GM12878 (cell line): ENCODE measurements at regions not wholly inside any gene's neighbourhood (a gene's known extent, or its start where the extent isn't known, plus 50 kb on each side); places are given as distances from the start of the nearest gene placed in this dataset.
A peak's percentile ranks its signal among the peaks of the same experiment; 100 is the strongest.

Experiments
- ATAC-seq: fragments of 200-7000 bp; cut with Tn5 transposase; 3 replicates; pipeline ENCODE4 v1.9.1; 2020; ENCODE audit warnings: mild to moderate bottlenecking, moderate library complexity
- BruUV-seq: library from RNA; stranded (reverse); fragments of 400-500 nt; replicated peaks from 2 replicates; lab custom pipeline; 2021; lab: Mats Ljungman, UMichigan
- CTCF ChIA-PET: fragments of 300-600 bp; sonication (Branson Sonifier 250); formaldehyde crosslinking; extraction: SDS; loops from one replicate; lab custom pipeline; 2021; ENCODE audit warnings: inconsistent platforms; lab: Yijun Ruan, JAX
- POLR2A ChIA-PET: fragments of 350-600 bp; formaldehyde crosslinking; extraction: SDS; loops from one replicate; lab custom pipeline; 2021; ENCODE audit warnings: inconsistent platforms; lab: Charles Lee
- RAD21 ChIA-PET: fragments of 300-600 bp; sonication (Branson Sonifier 250); formaldehyde crosslinking; loops from one replicate; lab custom pipeline; 2023; ENCODE audit warnings: antibody characterized with exemption; ENCODE audit not compliant: unreplicated experiment; lab: Charles Lee
- SMC1A ChIA-PET: fragments of 300-600 bp; sonication (Branson Sonifier 250); formaldehyde crosslinking; loops from one replicate; lab custom pipeline; 2023; ENCODE audit not compliant: unreplicated experiment, uncharacterized antibody; lab: Charles Lee
- DNase-seq: peaks from one replicate; pipeline ENCODE4 v3.0.0-alpha.2; 2011; ENCODE audit warnings: low read depth, low spot score
- FAIRE-seq: peaks from 3 replicates; lab custom pipeline; 2011; peaks lifted over from hg19 to GRCh38; lab: Jason Lieb, UNC
- H2AFZ ChIP-seq: 2 replicates; pipeline ENCODE4 v1.6.0; 2011; ENCODE audit warnings: low read depth, low read length, control low read depth; ENCODE audit not compliant: control insufficient read depth
- H3K27ac ChIP-seq: 2 replicates; pipeline ENCODE4 v1.5.1; 2011; ENCODE audit warnings: control low read depth; ENCODE audit not compliant: control insufficient read depth, insufficient read depth
- H3K27me3 ChIP-seq, 2 experiments: replicated peaks in 1 of 2; 2 replicates each; pipeline versions ENCODE4 v1.6.0 to v1.6.1; 2011; ENCODE audit warnings: low read length in 1 of 2; ENCODE audit not compliant: control insufficient read depth in 2 of 2, insufficient read depth in 2 of 2
- H3K36me3 ChIP-seq, 2 experiments: 2 replicates each; pipeline ENCODE4 v1.5.1; 2011; ENCODE audit warnings: low read length in 1 of 2; ENCODE audit not compliant: control insufficient read depth in 2 of 2, insufficient read depth in 2 of 2
- H3K4me1 ChIP-seq: 2 replicates; pipeline ENCODE4 v1.6.1; 2011; ENCODE audit warnings: mild to moderate bottlenecking, low read length, moderate library complexity, mixed read lengths; ENCODE audit not compliant: control insufficient read depth, insufficient read depth
- H3K4me2 ChIP-seq: 2 replicates; pipeline ENCODE4 v1.6.0; 2011; ENCODE audit warnings: control low read depth; ENCODE audit not compliant: control insufficient read depth, insufficient read depth
- H3K4me3 ChIP-seq: fragments of 200-600 bp; sonication (generic); 2 replicates; pipeline ENCODE4 v1.5.1; 2016
- H3K79me2 ChIP-seq: 2 replicates; pipeline ENCODE4 v1.6.0; 2011; ENCODE audit warnings: low read length; ENCODE audit not compliant: control insufficient read depth, insufficient read depth
- H3K9ac ChIP-seq: 2 replicates; pipeline ENCODE4 v1.8.0; 2011; ENCODE audit warnings: low read length, control low read depth, mixed read lengths; ENCODE audit not compliant: control insufficient read depth, insufficient read depth
- H3K9me3 ChIP-seq: replicated peaks from 3 replicates; pipeline ENCODE4 v1.5.1; 2011; ENCODE audit warnings: mild to moderate bottlenecking, low read length; ENCODE audit not compliant: control insufficient read depth, insufficient read depth
- H4K20me1 ChIP-seq: 2 replicates; pipeline ENCODE4 v1.6.0; 2011; ENCODE audit not compliant: control insufficient read depth, insufficient read depth
- BHLHE40 ChIP-seq, 2 experiments: fragments of 450-650 bp in 1 of 2; IDR thresholded peaks; 2 replicates each; pipeline ENCODE4 v1.6.1; 2011 to 2017; ENCODE audit warnings: low read depth in 2 of 2, borderline replicate concordance in 1 of 2, improper control_type of control experiment in 1 of 2, low read length in 1 of 2, mild to moderate bottlenecking in 1 of 2
- CBFB ChIP-seq: IDR thresholded peaks from 2 replicates; pipeline ENCODE4 v1.6.1; 2016; ENCODE audit warnings: antibody characterized with exemption, low read depth
- SIN3A ChIP-seq: IDR thresholded peaks from 2 replicates; pipeline ENCODE4 v1.6.1; 2012; ENCODE audit warnings: low read depth, low read length, improper control_type of control experiment
- SMC3 ChIP-seq: IDR thresholded peaks from 2 replicates; pipeline ENCODE4 v1.6.1; 2011; ENCODE audit warnings: low read length, improper control_type of control experiment, borderline replicate concordance
- STAT1 ChIP-seq: fragments of 450-650 bp; conservative IDR thresholded peaks from 2 replicates; pipeline ENCODE4 v1.6.1; 2014; ENCODE audit warnings: antibody characterized with exemption, mild to moderate bottlenecking
- WGBS: methylation state at CpG from one replicate; pipeline ENCODE4 v1.1.6; 2016; ENCODE audit warnings: low lambda C conversion rate; ENCODE audit not compliant: insufficient replicate concordance, insufficient coverage; ENCODE audit errors: missing lambda C conversion rate; 5-methylcytosine and 5-hydroxymethylcytosine counted together
- in situ Hi-C: fragments of 300-500 bp; cut with MboI; formaldehyde crosslinking; loops from 9 replicates; pipeline ENCODE4 v1.14.3; 2018; ENCODE audit warnings: mixed read lengths
- intact Hi-C: fragments of 100-400 bp; cut with micrococcal nuclease; formaldehyde crosslinking; loops from one replicate; pipeline ENCODE4 v1.14.2; 2022; ENCODE audit not compliant: unreplicated experiment
- TF ChIP-seq, protein P1 (sequence below): fragments of 450-650 bp; IDR thresholded peaks from 2 replicates; pipeline ENCODE4 v1.6.1; 2018; ENCODE audit warnings: borderline replicate concordance, mild to moderate bottlenecking; ENCODE audit not compliant: partially characterized antibody
- TF ChIP-seq, protein P2 (sequence below): IDR thresholded peaks from 2 replicates; pipeline ENCODE4 v1.6.1; 2011; ENCODE audit warnings: mild to moderate bottlenecking, low read depth, low read length, moderate library complexity; ENCODE audit not compliant: insufficient replicate concordance
- TF ChIP-seq, protein P3 (sequence below): fragments of 450-650 bp; IDR thresholded peaks from 2 replicates; pipeline ENCODE4 v1.6.1; 2017; ENCODE audit warnings: low read depth, mild to moderate bottlenecking, moderate library complexity
- TF ChIP-seq, protein P4 (sequence below): fragments of 450-650 bp; IDR thresholded peaks from 2 replicates; pipeline ENCODE4 v1.6.1; 2018; ENCODE audit warnings: mild to moderate bottlenecking, low read depth, moderate library complexity; ENCODE audit not compliant: partially characterized antibody
- TF ChIP-seq, protein P5 (sequence below): IDR thresholded peaks from 2 replicates; pipeline ENCODE4 v1.6.1; 2012; ENCODE audit warnings: low read depth, low read length, improper control_type of control experiment

DNA sequence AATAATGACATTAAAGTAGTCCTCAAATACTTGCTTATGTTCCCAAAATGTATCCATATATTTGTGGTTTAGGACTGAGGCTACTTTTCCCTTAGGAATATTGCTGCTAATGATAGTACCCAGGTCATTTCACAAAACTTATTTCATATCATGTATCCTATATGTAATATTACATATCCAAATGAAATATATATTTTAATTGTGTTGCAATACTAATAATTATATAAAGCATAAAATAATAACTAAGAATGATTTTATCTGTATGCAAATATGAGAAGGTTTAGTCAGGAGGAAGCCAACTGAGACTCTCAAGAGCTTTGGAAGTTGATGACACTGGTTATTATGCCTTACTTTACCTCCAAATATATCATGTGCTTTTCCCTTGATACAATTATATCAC, 231.5 kb upstream of the KLF14 start (continued):
- TF ChIP-seq, protein P1, sequence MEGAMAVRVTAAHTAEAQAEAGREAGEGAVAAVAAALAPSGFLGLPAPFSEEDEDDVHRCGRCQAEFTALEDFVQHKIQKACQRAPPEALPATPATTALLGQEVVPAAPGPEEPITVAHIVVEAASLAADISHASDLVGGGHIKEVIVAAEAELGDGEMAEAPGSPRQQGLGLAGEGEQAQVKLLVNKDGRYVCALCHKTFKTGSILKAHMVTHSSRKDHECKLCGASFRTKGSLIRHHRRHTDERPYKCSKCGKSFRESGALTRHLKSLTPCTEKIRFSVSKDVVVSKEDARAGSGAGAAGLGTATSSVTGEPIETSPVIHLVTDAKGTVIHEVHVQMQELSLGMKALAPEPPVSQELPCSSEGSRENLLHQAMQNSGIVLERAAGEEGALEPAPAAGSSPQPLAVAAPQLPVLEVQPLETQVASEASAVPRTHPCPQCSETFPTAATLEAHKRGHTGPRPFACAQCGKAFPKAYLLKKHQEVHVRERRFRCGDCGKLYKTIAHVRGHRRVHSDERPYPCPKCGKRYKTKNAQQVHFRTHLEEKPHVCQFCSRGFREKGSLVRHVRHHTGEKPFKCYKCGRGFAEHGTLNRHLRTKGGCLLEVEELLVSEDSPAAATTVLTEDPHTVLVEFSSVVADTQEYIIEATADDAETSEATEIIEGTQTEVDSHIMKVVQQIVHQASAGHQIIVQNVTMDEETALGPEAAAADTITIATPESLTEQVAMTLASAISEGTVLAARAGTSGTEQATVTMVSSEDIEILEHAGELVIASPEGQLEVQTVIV: no peak
- TF ChIP-seq SIN3A (no peak), BHLHE40 (IDR thresholded peaks at IDR 0.05; ENCODE audit: borderline replicate concordance in 1 of 2, low read depth in 2 of 2, low read length in 1 of 2) (no peak), SMC3 (no peak)
- TF ChIP-seq, protein P2, sequence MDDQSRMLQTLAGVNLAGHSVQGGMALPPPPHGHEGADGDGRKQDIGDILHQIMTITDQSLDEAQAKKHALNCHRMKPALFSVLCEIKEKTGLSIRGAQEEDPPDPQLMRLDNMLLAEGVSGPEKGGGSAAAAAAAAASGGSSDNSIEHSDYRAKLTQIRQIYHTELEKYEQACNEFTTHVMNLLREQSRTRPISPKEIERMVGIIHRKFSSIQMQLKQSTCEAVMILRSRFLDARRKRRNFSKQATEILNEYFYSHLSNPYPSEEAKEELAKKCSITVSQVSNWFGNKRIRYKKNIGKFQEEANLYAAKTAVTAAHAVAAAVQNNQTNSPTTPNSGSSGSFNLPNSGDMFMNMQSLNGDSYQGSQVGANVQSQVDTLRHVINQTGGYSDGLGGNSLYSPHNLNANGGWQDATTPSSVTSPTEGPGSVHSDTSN: no peak

DNA sequence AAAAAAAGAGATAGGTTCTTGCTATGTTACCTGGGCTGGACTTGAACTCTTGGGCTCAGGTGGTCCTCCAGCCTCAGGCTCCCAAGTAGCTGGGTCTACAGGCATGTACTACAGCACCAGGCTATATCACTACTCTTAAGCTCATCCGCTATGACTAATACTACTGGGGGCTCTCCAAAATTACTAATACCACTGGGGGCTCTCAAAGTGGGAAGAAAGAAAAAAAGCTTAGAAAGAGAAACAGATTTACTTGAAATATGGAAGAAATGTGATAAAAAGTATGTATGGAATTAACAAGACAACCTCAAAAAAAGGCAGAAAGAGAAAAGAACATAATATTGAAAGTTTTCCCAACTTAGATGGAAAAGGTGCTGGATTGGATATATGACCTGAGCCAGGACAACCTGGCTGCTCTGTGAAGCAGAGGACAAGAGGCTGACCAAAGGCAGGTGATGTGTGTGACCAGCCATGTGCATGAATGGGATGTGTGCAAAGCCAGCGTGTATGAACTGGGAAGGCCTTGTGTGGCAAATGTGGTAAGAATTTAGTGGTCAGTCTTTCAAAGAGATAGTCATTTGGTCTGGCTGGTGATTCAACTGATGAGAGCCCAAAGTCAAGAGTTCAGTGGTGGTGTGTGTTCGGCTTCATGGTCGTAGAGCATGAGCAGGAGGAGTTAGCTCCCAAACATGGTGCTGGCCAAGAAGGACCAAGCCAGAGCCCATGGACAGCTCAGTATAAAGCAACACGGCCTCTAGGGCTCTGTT, 232.4 kb upstream of the KLF14 start:
- FAIRE-seq: no peak
- H3K4me2 ChIP-seq: 0 out of 2 replicates have a peak overlapping the region, but pooled peaks have one; percentile 31
- no peaks in the 10 kb centered on the region for H4K20me1 ChIP-seq
- ATAC-seq: peak; percentile 85
- H3K79me2 ChIP-seq: peaks cover 5% of the 10 kb centered on the region
- no peak overlapping the region for H3K9ac ChIP-seq
- H3K9me3 ChIP-seq: no peaks in the 10 kb centered on the region
- RAD21 ChIA-PET: interaction anchor here (0.7 to 1.9 kb wide), 5 partner anchors 16 to 73 kb away, joined by 3 to 5 read pairs (median 3); no protein-coding TSS in a partner anchor
- no peak overlapping the region for H3K27ac ChIP-seq
- H3K4me1 ChIP-seq: peaks cover 39% of the 10 kb centered on the region
- intact Hi-C loops (loop anchor here (10.0 kb wide), 1 partner anchor 358 kb away; the partner anchor contains the start of gene MKLN1), in situ Hi-C loops (no loop called here)
- no peak overlapping the region for H2AFZ ChIP-seq
- no peaks in the 10 kb centered on the region for H3K27me3 ChIP-seq
- peaks cover 2 to 4% of the 10 kb centered on the region in 2 experiments; a peak in 3 of 4 replicates for H3K36me3 ChIP-seq
- H3K4me3 ChIP-seq: no peak overlapping the region
- WGBS: 11% methylated on average over 5 of the region's 5 CpGs
- no TSS peak for BruUV-seq
- POLR2A ChIA-PET: interaction anchor here (1.0 kb wide), 1 partner anchor 9 kb away, joined by 4 read pairs; no protein-coding TSS in a partner anchor
- CTCF ChIA-PET: interaction anchor here (0.8 to 1.8 kb wide), 5 partner anchors 9 to 74 kb away, joined by 3 to 11 read pairs (median 3); no protein-coding TSS in a partner anchor
- peak; percentile 45 for DNase-seq
- SMC1A ChIA-PET: interaction anchor here (0.6 to 1.5 kb wide), 10 partner anchors 10 to 157 kb away, joined by 3 to 7 read pairs (median 4); no protein-coding TSS in a partner anchor
- TF ChIP-seq, protein P3, sequence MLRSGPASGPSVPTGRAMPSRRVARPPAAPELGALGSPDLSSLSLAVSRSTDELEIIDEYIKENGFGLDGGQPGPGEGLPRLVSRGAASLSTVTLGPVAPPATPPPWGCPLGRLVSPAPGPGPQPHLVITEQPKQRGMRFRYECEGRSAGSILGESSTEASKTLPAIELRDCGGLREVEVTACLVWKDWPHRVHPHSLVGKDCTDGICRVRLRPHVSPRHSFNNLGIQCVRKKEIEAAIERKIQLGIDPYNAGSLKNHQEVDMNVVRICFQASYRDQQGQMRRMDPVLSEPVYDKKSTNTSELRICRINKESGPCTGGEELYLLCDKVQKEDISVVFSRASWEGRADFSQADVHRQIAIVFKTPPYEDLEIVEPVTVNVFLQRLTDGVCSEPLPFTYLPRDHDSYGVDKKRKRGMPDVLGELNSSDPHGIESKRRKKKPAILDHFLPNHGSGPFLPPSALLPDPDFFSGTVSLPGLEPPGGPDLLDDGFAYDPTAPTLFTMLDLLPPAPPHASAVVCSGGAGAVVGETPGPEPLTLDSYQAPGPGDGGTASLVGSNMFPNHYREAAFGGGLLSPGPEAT: no peak
- no peak for TF ChIP-seq STAT1
- no peak for TF ChIP-seq SIN3A
- TF ChIP-seq, protein P4, sequence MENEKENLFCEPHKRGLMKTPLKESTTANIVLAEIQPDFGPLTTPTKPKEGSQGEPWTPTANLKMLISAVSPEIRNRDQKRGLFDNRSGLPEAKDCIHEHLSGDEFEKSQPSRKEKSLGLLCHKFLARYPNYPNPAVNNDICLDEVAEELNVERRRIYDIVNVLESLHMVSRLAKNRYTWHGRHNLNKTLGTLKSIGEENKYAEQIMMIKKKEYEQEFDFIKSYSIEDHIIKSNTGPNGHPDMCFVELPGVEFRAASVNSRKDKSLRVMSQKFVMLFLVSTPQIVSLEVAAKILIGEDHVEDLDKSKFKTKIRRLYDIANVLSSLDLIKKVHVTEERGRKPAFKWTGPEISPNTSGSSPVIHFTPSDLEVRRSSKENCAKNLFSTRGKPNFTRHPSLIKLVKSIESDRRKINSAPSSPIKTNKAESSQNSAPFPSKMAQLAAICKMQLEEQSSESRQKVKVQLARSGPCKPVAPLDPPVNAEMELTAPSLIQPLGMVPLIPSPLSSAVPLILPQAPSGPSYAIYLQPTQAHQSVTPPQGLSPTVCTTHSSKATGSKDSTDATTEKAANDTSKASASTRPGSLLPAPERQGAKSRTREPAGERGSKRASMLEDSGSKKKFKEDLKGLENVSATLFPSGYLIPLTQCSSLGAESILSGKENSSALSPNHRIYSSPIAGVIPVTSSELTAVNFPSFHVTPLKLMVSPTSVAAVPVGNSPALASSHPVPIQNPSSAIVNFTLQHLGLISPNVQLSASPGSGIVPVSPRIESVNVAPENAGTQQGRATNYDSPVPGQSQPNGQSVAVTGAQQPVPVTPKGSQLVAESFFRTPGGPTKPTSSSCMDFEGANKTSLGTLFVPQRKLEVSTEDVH: no peak
- TF ChIP-seq CBFB: peak; percentile 87
- TF ChIP-seq, protein P5, sequence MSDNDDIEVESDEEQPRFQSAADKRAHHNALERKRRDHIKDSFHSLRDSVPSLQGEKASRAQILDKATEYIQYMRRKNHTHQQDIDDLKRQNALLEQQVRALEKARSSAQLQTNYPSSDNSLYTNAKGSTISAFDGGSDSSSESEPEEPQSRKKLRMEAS: no peak
